22Rv1 (cell line): ENCODE measurements at regions not wholly inside any gene's neighbourhood (a gene's known extent, or its start where the extent isn't known, plus 50 kb on each side); places are given as distances from the start of the nearest gene placed in this dataset.
"Not testable (repeated sequence)": the region's sequence is repeated elsewhere in the genome, so short reads cannot be mapped to it uniquely, and the experiment has no call there.

Source experiments
- H3K27ac ChIP-seq: fragments of 450-650 bp; 2 replicates; pipeline ENCODE4 v1.5.1; 2017
- ZFX ChIP-seq: fragments of 450-650 bp; IDR thresholded peaks from 2 replicates; pipeline ENCODE4 v1.6.1; 2017; ENCODE audit warnings: antibody characterized with exemption, borderline replicate concordance
- TF ChIP-seq, protein P1 (sequence below): fragments of 450-650 bp; IDR thresholded peaks from 2 replicates; pipeline ENCODE4 v1.5.1; 2017; ENCODE audit warnings: mild to moderate bottlenecking

DNA sequence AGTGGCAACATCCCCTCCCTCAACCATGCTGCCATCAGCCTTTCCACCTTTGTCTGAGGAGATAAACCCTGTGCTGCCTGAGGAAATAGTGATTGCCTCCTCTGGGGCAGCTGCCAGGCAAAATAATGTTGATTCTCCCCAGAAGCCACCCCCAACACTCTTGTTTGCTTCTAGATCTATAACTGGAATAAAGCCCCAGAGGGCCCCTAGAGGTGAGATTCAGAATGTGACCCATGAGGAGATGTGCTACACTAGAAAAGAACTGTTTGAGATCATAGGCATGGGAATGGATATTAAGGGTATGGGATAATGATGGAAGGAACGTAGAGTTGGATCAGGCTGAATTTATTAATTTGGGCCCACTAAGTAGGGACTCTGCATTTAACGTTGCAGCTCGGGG is 116.3 kb upstream of the RMP24 start:
- H3K27ac ChIP-seq, result no peak overlapping the region
- TF ChIP-seq, protein P1, sequence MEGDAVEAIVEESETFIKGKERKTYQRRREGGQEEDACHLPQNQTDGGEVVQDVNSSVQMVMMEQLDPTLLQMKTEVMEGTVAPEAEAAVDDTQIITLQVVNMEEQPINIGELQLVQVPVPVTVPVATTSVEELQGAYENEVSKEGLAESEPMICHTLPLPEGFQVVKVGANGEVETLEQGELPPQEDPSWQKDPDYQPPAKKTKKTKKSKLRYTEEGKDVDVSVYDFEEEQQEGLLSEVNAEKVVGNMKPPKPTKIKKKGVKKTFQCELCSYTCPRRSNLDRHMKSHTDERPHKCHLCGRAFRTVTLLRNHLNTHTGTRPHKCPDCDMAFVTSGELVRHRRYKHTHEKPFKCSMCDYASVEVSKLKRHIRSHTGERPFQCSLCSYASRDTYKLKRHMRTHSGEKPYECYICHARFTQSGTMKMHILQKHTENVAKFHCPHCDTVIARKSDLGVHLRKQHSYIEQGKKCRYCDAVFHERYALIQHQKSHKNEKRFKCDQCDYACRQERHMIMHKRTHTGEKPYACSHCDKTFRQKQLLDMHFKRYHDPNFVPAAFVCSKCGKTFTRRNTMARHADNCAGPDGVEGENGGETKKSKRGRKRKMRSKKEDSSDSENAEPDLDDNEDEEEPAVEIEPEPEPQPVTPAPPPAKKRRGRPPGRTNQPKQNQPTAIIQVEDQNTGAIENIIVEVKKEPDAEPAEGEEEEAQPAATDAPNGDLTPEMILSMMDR, result no peak
- no peak for TF ChIP-seq ZFX

DNA sequence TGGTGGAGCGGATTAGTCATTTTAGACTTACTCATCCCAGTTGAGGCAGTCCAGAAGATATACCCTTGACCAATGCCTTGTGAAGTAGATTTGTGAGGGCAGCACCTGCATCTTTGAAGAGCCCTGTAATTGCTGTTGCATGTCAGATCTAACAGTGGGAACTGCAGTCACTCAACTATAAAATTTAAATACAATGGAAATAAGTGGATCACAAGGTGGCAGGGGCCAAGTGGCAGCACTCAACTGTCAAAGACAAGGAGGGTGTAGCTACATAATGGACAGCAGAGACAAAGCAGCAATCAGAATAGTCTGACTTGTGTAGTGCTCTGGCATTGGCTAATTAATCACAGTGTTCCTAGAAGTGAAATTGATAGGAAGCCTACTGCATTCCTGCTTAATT is 115.8 kb upstream of the RMP24 start:
- not testable (repeated sequence) for H3K27ac ChIP-seq

DNA sequence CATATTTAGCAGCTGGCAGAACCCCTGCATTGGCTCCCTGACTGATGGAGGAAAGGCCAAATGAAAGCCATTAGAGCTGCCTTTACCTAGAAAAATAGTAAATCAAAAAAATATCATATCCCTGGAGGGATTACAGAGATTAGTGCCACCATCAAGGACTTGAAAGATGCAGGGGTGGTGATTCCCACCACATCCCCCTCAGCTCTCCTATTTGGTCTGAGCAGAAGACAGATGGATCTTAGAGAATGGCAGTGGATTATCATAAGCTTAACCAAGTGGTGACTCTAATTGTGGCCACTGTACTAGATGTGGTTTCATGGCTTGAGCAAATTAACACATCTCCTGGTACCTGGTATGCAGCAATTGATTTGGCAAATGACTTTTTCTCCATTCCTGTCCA is 114.9 kb upstream of the RMP24 start:
- H3K27ac ChIP-seq, result not testable (repeated sequence)

DNA sequence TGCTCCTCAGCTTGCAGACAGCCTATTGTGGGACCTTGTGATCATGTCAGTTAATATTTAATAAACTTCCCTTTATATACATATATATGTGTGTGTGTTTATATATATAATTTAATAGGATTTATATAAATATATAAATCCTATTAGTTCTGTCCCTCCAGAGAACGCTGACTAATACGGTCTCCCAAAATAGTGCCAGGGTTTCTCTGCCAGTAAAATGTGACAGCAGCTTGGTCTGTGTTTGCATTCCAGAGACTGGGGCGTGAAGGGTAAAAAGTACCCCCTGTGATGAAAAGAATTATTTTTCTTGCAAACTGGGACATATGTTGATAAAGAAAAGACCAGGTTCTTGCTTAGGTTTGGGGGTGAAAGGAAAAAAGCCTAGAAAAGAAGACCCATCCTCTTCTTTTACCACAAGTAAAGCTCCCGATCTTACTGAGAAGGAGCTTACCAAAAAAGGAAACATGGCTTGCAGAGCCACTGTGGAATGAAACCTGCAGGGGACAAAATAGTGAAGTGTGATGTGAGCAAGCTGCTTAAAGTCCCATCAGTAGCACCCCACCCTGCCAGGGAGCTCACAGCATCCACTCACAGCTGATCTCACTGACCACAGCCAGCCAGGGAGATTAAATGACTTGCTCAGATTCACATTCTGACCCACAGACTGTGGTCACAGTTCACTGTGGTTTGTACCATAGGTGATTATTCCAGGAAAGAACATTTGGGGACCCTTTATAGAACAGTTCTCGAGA is 110.9 kb upstream of the RMP24 start:
- H3K27ac ChIP-seq, result no peak overlapping the region
- no peak for TF ChIP-seq ZFX
- TF ChIP-seq, protein P1, result no peak

DNA sequence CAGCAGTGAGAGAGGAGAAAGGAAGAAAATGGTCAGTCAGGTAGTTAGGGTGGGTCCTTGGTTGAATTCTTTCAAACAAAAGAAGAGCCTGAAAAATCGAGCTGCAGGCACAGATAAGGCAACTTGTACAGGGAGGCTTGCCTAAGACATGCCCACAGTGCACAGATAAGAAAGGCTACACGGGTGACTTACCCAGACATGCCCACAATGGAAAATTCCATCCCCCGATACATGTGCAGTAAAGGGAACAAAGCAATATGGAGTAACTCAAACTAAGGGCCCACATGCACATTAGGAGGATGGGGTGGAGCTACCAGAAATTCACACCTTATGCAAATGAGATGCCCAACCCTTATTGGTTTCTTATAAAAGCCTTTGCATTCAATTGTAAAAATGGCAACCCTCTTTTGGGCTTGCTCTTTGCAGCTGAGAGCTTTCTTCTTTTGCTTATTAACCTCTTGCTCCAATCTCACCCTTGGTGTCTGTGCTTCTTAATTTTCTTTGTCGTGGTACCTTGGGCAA is 110.3 kb upstream of the RMP24 start:
- H3K27ac ChIP-seq, result no peak overlapping the region

DNA sequence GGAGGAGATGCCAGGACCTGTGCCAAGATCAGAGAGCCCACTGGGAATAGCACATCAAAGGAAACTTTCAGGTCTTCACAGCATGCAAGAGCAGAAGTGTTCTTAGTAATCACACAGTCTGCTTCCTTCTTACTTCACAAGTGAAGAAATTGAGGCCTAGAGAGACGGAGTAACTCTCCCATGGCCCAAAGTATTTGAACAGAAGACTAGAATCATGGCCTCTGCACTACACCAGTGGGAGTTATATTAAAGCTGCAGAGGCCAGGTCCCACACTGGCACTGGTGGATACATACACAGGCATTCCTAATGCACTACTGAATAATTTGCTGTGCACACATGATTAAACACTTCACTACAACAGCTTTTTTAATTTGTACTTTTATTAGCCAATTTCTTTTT is 107.6 kb upstream of the RMP24 start:
- no peak overlapping the region for H3K27ac ChIP-seq
- TF ChIP-seq, protein P1, result no peak
- TF ChIP-seq ZFX, result no peak

More for the DNA sequence above, 110.3 kb upstream of the RMP24 start:
- TF ChIP-seq, protein P1, result no peak
- TF ChIP-seq ZFX, result no peak

DNA sequence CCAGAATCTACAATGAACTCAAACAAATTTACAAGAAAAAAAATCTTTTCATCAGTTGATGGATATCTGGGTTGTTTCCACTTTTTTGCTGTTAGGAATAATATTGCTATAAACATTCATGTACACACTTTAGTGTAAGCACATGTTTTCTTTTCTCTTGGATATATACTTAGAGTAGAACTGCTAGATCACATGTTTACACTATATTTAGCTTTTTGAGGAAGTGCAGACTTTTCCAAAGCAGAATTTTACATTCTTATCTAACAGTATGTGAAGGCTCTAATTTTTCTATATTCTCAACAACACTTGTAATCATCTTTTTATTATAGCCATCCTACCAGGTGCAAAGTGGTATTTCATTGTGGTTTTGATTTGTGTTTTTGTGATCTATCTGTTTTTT is 103.6 kb upstream of the RMP24 start:
- TF ChIP-seq, protein P1, result no peak
- no peak for TF ChIP-seq ZFX
- no peak overlapping the region for H3K27ac ChIP-seq

DNA sequence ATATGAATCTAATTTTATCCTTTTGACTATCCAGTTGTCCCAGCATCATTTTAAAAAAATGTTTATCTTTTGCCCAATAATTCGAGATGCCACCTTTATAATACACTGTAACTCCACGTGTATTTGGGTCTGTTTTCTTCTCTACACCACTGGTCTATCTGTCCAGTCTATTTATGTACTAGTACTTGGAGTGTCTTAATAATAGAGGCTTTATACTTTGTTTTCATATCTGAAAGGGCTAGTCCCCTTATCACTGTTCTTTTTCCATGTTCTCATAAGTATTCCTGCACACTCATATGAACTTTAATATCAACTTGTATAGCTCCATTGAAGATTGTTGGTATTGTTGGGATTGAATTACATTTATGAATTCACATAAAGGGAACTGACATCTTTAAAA is 101.1 kb upstream of the RMP24 start:
- TF ChIP-seq ZFX, result no peak
- TF ChIP-seq, protein P1, result no peak
- H3K27ac ChIP-seq, result no peak overlapping the region
